SK-N-SH treated with all-trans-retinoic acid at 6 μM for 48 hours (cell line): ENCODE measurements at regions not wholly inside any gene's neighbourhood (a gene's known extent, or its start where the extent isn't known, plus 50 kb on each side); places are given as distances from the start of the nearest gene placed in this dataset.

Experiments
- ATAC-seq: fragments of 200-7000 bp; cut with Tn5 transposase; 3 replicates; pipeline ENCODE4 v1.9.1; 2020; ENCODE audit warnings: mild to moderate bottlenecking, moderate library complexity
- BACH2 ChIP-seq: fragments of 250-450 bp; sonication (Bioruptor Pico); IDR thresholded peaks from 2 replicates; pipeline ENCODE4 v1.9.0; 2021; ENCODE audit warnings: mild to moderate bottlenecking, borderline replicate concordance
- CSDC2 ChIP-seq: fragments of 250-450 bp; sonication (Bioruptor Pico); IDR thresholded peaks from 2 replicates; pipeline ENCODE4 v1.5.0; 2020; ENCODE audit warnings: mild to moderate bottlenecking, moderate library complexity
- CSRNP3 ChIP-seq: fragments of 250-450 bp; sonication (Bioruptor Pico); IDR thresholded peaks from 2 replicates; pipeline ENCODE4 v1.5.1; 2021; ENCODE audit warnings: mild to moderate bottlenecking, moderate library complexity
- ESRRG ChIP-seq: fragments of 250-450 bp; sonication (Bioruptor Pico); IDR thresholded peaks from 2 replicates; pipeline ENCODE4 v1.6.1; 2021; ENCODE audit warnings: mild to moderate bottlenecking
- GLIS3 ChIP-seq: fragments of 250-450 bp; sonication (Bioruptor Pico); IDR thresholded peaks from 2 replicates; pipeline ENCODE4 v1.5.0; 2020; ENCODE audit warnings: mild to moderate bottlenecking, moderate library complexity
- ISL1 ChIP-seq: fragments of 250-450 bp; sonication (Bioruptor Pico); IDR thresholded peaks from 2 replicates; pipeline ENCODE4 v2.1.2; 2022; ENCODE audit warnings: mild to moderate bottlenecking, moderate library complexity
- OSR1 ChIP-seq: fragments of 250-450 bp; sonication (Bioruptor Pico); IDR thresholded peaks from 2 replicates; pipeline ENCODE4 v1.8.0; 2022; ENCODE audit warnings: moderate library complexity, mild to moderate bottlenecking, inconsistent platforms
- PATZ1 ChIP-seq: fragments of 250-450 bp; sonication (Bioruptor Pico); IDR thresholded peaks from 2 replicates; pipeline ENCODE4 v1.8.0; 2020; ENCODE audit warnings: mild to moderate bottlenecking, moderate library complexity, borderline replicate concordance
- POU6F1 ChIP-seq: fragments of 250-450 bp; sonication (Bioruptor Pico); IDR thresholded peaks from 2 replicates; pipeline ENCODE4 v1.8.0; 2021; ENCODE audit warnings: low read depth, mild to moderate bottlenecking, moderate library complexity, borderline replicate concordance
- PPARA ChIP-seq: fragments of 250-450 bp; sonication (Bioruptor Pico); IDR thresholded peaks from 2 replicates; pipeline ENCODE4 v1.5.0; 2020; ENCODE audit warnings: mild to moderate bottlenecking, borderline replicate concordance
- RARB ChIP-seq: fragments of 250-450 bp; sonication (Bioruptor Pico); IDR thresholded peaks from 2 replicates; pipeline ENCODE4 v1.8.0; 2021; ENCODE audit warnings: mild to moderate bottlenecking, moderate library complexity
- SNAI2 ChIP-seq: fragments of 250-450 bp; sonication (Bioruptor Pico); IDR thresholded peaks from 2 replicates; pipeline ENCODE4 v1.5.0; 2020; ENCODE audit warnings: mild to moderate bottlenecking, moderate library complexity
- TCF4 ChIP-seq: fragments of 250-450 bp; sonication (Bioruptor Pico); IDR thresholded peaks from 2 replicates; pipeline ENCODE4 v1.8.0; 2021; ENCODE audit warnings: mild to moderate bottlenecking, moderate library complexity, borderline replicate concordance
- TOX ChIP-seq: fragments of 250-450 bp; sonication (Bioruptor Pico); IDR thresholded peaks from 2 replicates; pipeline ENCODE4 v1.8.0; 2021; ENCODE audit warnings: mild to moderate bottlenecking, moderate library complexity, borderline replicate concordance
- TSHZ2 ChIP-seq: fragments of 250-450 bp; sonication (Bioruptor Pico); IDR thresholded peaks from 2 replicates; pipeline ENCODE4 v1.5.0; 2020; ENCODE audit warnings: mild to moderate bottlenecking, moderate library complexity
- ZC3H10 ChIP-seq: fragments of 250-450 bp; sonication (Bioruptor Pico); IDR thresholded peaks from 2 replicates; pipeline ENCODE4 v1.5.1; 2021; ENCODE audit warnings: mild to moderate bottlenecking, moderate library complexity
- ZFP3 ChIP-seq: fragments of 250-450 bp; sonication (Bioruptor Pico); IDR thresholded peaks from 2 replicates; pipeline ENCODE4 v1.5.0; 2020; ENCODE audit warnings: mild to moderate bottlenecking, moderate library complexity
- ZFP30 ChIP-seq: fragments of 450-650 bp; formaldehyde crosslinking; IDR thresholded peaks from 2 replicates; pipeline ENCODE4 v1.5.0; 2022; ENCODE audit warnings: mild to moderate bottlenecking, moderate library complexity
- ZNF565 ChIP-seq: fragments of 450-650 bp; formaldehyde crosslinking; conservative IDR thresholded peaks from 2 replicates; pipeline ENCODE4 v1.5.0; 2020; ENCODE audit warnings: low read depth, mild to moderate bottlenecking, moderate library complexity
- ZNF8 ChIP-seq: fragments of 450-650 bp; formaldehyde crosslinking; IDR thresholded peaks from 2 replicates; pipeline ENCODE4 v1.5.0; 2020; ENCODE audit warnings: mild to moderate bottlenecking, moderate library complexity

GRCh38 chr9:90092508-90092907 is 487.7 kb downstream of the GADD45G start:
- TF ChIP-seq TSHZ2 (no peak), ISL1 (no peak), CSRNP3 (CRISPR knock-in tag) (no peak), GLIS3 (no peak), ZNF565 (no peak), ZFP3 (CRISPR knock-in tag) (no peak), ZNF8 (CRISPR knock-in tag) (no peak), BACH2 (no peak), PPARA (CRISPR knock-in tag) (no peak), POU6F1 (CRISPR knock-in tag) (no peak), ZFP30 (CRISPR knock-in tag) (no peak), RARB (CRISPR knock-in tag) (no peak)
- no peak for ATAC-seq

- ATAC-seq: no peak
- no peak for TF ChIP-seq OSR1 (CRISPR knock-in tag)
- TF ChIP-seq PATZ1 (CRISPR knock-in tag): no peak
- TF ChIP-seq ISL1: no peak
- TF ChIP-seq ZNF8 (CRISPR knock-in tag): no peak
- TF ChIP-seq ZC3H10: no peak
- no peak for TF ChIP-seq RARB (CRISPR knock-in tag)
- TF ChIP-seq CSDC2 (CRISPR knock-in tag): no peak
- TF ChIP-seq CSRNP3 (CRISPR knock-in tag): no peak
- TF ChIP-seq TOX (CRISPR knock-in tag): no peak
- TF ChIP-seq BACH2: no peak
- TF ChIP-seq ZFP3 (CRISPR knock-in tag): no peak
- TF ChIP-seq PPARA (CRISPR knock-in tag): no peak
- no peak for TF ChIP-seq SNAI2 (CRISPR knock-in tag)
- no peak for TF ChIP-seq POU6F1 (CRISPR knock-in tag)
- no peak for TF ChIP-seq ZFP30 (CRISPR knock-in tag)
Measured at GRCh38 chr9:90095682-90096081, 490.9 kb downstream of the GADD45G start.

- TF ChIP-seq CSRNP3 (CRISPR knock-in tag): no peak
- TF ChIP-seq GLIS3: no peak
- no peak for TF ChIP-seq ESRRG (CRISPR knock-in tag)
- TF ChIP-seq TCF4 (CRISPR knock-in tag): no peak
- no peak for TF ChIP-seq RARB (CRISPR knock-in tag)
- no peak for TF ChIP-seq TSHZ2
- ATAC-seq: no peak
Measured at GRCh38 chr9:90097237-90097636, 492.4 kb downstream of the GADD45G start.
